Mammary epithelial cell (primary cell): ENCODE measurements at regions not wholly inside any gene's neighbourhood (a gene's known extent, or its start where the extent isn't known, plus 50 kb on each side); places are given as distances from the start of the nearest gene placed in this dataset.

ENCODE experiments used
- EZH2 ChIP-seq: IDR thresholded peaks from 2 replicates; pipeline ENCODE4 v1.6.1; 2012; ENCODE audit warnings: low read length, inconsistent platforms, borderline replicate concordance
- TF ChIP-seq, protein P1 (sequence below), 2 donors: IDR thresholded peaks in 1 of 2; conservative IDR thresholded peaks in 1 of 2; 2 replicates each; pipeline ENCODE4 v1.5.1; 2011 to 2012; ENCODE audit warnings: inconsistent platforms in 2 of 2, low read length in 2 of 2, mild to moderate bottlenecking in 2 of 2, control low read depth in 1 of 2, low read depth in 1 of 2; ENCODE audit not compliant: insufficient read depth in 1 of 2; ENCODE audit errors: extremely low read depth in 1 of 2

- TF ChIP-seq, protein P1, sequence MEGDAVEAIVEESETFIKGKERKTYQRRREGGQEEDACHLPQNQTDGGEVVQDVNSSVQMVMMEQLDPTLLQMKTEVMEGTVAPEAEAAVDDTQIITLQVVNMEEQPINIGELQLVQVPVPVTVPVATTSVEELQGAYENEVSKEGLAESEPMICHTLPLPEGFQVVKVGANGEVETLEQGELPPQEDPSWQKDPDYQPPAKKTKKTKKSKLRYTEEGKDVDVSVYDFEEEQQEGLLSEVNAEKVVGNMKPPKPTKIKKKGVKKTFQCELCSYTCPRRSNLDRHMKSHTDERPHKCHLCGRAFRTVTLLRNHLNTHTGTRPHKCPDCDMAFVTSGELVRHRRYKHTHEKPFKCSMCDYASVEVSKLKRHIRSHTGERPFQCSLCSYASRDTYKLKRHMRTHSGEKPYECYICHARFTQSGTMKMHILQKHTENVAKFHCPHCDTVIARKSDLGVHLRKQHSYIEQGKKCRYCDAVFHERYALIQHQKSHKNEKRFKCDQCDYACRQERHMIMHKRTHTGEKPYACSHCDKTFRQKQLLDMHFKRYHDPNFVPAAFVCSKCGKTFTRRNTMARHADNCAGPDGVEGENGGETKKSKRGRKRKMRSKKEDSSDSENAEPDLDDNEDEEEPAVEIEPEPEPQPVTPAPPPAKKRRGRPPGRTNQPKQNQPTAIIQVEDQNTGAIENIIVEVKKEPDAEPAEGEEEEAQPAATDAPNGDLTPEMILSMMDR (conservative IDR thresholded peaks at IDR 0.05 in 1 of 2, IDR thresholded peaks at IDR 0.05 in 1 of 2; ENCODE audit: extremely low read depth in 1 of 2, insufficient read depth in 1 of 2, low read depth in 1 of 2, low read length in 2 of 2): no peak
- no peak for TF ChIP-seq EZH2
Measured at GRCh38 chr10:44647473-44647872, 262.6 kb upstream of the CXCL12 start.
